Tibial nerve (tissue), 4 donors: ENCODE measurements at regions not wholly inside any gene's neighbourhood (a gene's known extent, or its start where the extent isn't known, plus 50 kb on each side); places are given as distances from the start of the nearest gene placed in this dataset.

Experiments
- EP300 ChIP-seq, 2 donors: sonication (generic); formaldehyde crosslinking; IDR thresholded peaks; one replicate each; pipeline ENCODE4 v1.6.1; 2017; ENCODE audit warnings: antibody characterized with exemption in 2 of 2, mild to moderate bottlenecking in 1 of 2
- POLR2A ChIP-seq, 2 donors: fragments of 450-650 bp; IDR thresholded peaks; one replicate each; pipeline ENCODE4 v1.6.1; 2017; ENCODE audit warnings: antibody characterized with exemption in 2 of 2, mild to moderate bottlenecking in 2 of 2, moderate library complexity in 2 of 2
- TF ChIP-seq, protein P1 (sequence below), 5 experiments: fragments of 200-600 bp in 3 of 5; fragments of 450-650 bp in 2 of 5; sonication (generic) in 3 of 5; IDR thresholded peaks; one replicate each; pipeline ENCODE4 v1.5.1; 2016 to 2019; ENCODE audit warnings: antibody characterized with exemption in 5 of 5, mild to moderate bottlenecking in 3 of 5, moderate library complexity in 2 of 5

DNA sequence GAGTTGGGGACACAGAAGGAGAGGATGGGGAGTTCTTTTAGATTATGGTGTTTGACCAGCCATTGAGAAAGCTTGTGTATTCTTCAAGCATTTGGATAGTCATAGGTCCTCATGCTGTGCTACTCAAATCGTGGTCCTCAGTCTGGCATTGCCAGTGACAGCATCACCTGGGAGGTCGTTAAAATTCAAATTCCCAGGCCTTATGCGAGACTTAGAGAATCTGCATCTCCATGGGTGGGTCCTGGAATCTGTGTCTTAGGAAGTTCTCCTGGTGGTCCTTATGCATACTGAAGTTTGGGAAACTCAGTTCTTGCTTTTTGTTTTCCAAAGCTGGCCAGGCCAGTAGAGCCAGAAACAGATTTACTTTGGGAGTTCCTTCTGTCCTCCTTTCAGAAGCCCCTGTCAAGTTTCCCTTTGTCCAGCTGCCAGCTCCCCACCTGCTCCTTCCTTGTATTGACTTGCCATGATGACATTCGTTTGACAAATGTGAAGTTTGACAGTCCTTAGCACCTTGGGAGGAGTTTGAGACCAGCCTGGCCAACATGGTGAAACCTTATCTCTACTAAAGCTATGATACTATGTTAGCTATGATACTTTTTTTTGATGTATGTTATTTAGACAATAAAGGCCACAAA lies 95.6 kb downstream of the PALM2AKAP2 start:
- TF ChIP-seq POLR2A (IDR thresholded peaks at IDR 0.05): no peak
- TF ChIP-seq, protein P1, sequence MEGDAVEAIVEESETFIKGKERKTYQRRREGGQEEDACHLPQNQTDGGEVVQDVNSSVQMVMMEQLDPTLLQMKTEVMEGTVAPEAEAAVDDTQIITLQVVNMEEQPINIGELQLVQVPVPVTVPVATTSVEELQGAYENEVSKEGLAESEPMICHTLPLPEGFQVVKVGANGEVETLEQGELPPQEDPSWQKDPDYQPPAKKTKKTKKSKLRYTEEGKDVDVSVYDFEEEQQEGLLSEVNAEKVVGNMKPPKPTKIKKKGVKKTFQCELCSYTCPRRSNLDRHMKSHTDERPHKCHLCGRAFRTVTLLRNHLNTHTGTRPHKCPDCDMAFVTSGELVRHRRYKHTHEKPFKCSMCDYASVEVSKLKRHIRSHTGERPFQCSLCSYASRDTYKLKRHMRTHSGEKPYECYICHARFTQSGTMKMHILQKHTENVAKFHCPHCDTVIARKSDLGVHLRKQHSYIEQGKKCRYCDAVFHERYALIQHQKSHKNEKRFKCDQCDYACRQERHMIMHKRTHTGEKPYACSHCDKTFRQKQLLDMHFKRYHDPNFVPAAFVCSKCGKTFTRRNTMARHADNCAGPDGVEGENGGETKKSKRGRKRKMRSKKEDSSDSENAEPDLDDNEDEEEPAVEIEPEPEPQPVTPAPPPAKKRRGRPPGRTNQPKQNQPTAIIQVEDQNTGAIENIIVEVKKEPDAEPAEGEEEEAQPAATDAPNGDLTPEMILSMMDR (IDR thresholded peaks at IDR 0.05): no peak
- no peak for TF ChIP-seq EP300 (IDR thresholded peaks at IDR 0.05)
